Glomerular visceral epithelial cell (primary cell): ENCODE measurements at regions not wholly inside any gene's neighbourhood (a gene's known extent, or its start where the extent isn't known, plus 50 kb on each side); places are given as distances from the start of the nearest gene placed in this dataset.

ENCODE experiments used
- DNase-seq: peaks from one replicate; pipeline ENCODE4 v3.0.0-alpha.2; 2016; ENCODE audit errors: extremely low spot score

DNA sequence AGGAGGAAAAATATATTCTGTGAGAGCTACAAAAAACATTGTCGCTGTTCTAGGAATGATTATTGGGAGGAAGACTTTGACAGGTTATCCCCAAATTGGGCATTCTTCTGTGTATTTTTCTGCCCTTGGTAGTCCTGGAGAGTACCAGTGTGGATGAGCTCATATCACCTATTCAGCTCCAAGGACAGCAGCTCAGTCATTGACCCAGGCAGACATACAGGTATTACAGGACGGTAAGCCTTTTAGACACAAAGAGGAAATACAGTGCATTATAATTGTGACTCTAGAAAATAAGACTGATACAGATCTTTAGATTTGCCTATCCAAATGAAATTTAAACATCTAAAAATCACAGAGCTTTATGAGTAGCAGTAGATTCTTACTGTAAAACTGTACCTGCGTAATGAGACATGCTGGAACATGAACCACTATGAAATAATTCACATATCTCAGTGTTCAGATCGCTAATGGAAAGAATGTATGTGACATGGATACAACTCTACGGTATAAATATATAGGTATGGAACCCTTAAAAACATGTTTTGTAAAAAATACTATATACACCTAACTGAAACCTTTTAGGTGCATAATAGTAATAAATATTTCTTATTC is 56.0 kb downstream of the PLK2 start:
- no peak for DNase-seq

DNA sequence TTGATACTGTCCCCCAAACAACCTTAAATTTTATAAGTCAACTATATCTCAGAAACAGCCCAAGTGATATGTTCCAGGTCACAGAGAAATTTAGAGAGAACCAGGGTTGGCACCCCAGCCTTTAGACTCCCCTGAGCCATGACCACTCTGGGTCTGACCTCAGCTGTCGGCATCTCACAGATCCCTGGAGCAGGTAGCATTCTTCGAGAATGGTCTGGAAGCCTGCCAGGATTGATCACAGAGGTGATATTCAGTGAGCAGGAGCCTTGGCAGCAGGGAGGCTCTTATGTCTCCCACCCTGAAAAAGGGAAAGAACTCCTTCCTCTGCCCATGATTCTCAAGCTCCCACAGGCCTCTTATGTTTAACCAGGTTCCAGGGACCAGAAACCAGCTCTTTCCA is 58.2 kb downstream of the PLK2 start:
- DNase-seq, result no peak

DNA sequence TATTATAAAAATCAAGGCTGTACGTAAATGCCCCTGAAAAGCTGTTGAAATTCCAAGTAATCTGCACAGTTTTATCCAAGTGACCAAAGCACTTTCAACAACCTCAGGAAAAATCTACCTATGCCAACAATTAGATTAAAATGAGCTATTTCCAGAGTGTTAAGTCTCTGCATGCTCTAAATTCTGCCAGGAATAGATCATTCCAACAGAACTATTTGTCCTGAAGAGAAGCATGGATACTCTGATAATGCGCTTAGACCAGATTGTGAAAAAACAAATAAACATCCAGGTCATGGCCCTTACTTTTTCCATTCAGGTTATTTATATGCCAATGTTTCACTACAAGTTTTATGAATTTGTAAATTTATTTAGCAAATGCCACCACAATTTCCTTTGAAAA is 59.1 kb downstream of the PLK2 start:
- DNase-seq, result no peak

DNA sequence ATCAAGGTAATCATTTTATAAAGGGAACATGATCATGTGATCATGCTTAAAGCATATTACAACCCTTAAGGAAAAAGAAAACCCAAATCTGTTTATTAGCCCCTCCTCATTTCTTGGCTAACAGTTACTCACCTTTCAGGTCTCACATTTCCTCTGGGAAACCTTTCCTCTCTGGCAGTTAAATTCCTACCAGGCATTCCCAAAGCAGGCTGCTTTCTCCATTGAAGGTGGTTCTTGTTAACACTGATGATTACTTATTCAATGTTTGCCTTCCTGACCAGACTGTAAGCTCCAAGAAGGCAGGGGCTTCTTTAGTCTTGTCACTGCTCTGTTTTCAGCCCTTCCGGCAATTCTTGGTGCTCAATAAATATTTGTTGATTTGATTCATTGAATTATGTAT is 59.9 kb downstream of the PLK2 start:
- no peak for DNase-seq

DNA sequence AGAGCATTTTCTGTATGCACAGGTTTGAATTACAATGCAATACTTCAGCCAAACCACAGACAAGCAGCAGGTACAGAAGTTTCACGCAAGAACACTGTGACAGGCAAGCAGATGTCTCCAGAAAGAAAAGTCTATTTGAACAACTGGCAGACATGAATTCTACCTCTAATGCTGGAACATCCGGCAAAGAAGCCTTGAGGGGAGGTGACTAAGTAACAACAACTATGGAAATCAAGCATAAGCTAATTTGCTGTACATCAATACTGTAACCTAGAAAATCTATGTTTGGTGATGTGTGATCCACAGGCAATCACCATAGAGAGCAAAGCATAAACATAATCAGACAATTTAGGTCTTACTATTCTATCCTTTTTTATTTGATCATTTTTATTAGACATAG is 65.5 kb downstream of the PLK2 start:
- no peak for DNase-seq

DNA sequence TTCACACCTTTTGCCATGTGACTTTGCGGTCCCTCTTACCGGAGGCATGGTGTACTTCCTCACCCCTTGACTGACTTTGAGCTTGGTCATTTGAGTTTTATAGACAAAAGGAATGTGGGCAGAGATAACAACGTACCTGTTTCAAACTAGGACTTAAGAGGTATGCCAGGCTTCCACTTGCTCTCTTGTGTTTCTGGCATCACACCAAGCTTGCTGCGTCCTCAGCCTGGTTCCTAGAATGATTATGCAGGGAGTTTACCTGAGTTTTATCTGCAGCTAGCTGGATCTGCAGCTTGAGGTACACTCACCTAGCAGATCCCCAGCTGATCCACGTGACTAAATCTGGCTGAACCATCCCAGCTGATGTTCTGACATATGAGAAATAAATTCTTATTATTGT is 66.2 kb downstream of the PLK2 start:
- no peak for DNase-seq

DNA sequence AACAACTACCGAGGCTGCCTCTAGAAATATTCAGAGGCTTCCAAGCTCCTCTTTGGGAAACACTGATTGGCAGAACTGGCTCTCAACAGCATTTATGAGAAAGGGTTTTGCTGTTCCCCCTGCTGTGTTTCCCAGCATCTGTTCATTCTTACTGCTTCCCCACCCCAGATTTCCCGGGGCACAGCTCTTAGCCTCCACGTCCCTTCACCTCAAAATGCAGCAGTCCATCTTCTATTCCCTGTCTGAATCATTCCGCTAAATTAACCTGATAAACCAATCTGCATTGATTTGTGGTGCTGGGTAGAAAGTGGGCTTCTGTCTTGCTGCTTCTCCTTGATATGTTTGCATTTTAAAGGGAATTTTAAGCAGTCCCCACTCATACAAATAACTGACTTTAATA is 67.4 kb downstream of the PLK2 start:
- no peak for DNase-seq

DNA sequence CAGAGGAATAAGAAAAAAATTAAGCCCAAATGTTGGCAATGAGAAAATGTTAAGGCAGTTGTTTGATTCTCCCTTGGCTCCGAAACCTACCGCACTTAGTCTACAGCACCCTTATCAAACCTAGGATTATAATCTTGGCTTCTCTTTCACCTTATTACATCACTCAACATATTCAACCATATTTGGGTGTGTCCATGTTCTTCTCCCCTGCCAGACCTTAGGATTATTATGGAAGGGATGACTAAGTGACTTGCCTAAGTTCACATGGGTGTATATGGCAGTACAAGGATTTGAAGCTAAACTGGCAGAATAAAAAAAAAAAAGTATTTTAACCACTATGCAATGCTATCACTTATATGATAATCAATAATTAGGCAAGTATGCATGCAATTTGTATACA is 76.4 kb downstream of the PLK2 start:
- DNase-seq, result no peak

DNA sequence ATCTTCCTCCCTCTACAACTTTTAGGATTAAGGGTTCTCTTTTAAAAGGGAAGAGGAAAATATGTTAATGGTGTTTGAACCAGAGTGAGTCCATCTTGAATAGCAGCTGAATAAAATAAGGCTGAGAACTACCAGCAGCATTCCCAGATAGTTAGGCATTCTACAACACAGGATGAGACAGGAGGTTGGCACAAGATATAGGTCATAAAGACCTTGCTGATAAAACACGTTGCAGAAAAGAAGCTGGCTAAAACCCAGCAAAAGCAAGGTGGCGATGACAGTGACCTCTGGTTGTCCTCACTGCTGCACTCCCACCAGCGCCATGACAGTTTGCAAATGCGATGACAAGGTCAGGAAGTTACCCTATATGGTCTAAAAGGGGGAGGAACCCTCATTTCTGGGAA is 77.8 kb downstream of the PLK2 start:
- DNase-seq, result no peak

DNA sequence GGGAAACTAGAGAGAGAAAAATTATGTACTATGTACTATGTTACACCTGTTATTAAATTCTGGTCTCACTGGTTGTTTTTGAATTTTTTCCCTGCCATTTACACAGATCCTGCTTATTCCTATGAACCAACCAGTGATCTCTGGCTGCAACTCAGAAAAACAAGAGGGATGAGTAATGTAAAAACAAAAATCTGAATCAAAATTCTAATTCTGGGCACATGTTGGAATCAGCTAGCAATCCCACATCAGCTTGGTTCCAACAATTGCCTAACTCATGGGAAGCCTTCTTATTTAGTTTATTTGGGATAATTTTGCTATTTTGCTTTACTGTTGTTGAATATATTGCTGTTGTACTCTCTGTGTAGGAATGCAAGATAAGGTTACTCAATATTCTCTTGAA is 78.3 kb downstream of the PLK2 start:
- no peak for DNase-seq

DNA sequence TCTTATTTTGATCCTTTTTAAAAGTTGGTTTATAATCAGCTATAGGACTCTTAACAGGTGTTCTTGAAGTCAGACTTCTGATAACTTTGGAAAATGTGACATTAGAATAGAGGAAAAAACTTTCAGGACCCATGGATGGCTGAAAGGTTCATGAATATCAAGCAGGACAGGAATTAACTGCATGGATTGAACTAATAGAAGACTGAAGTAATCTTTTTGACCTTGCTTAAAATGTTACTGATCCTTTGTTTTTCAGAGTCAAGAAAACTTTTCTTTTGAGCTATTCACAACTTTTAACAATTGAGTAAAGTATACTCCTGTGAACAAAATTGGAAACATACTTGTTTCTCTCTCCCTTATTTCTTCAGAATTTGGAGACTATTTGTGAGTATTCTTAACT is 79.2 kb downstream of the PLK2 start:
- no peak for DNase-seq

DNA sequence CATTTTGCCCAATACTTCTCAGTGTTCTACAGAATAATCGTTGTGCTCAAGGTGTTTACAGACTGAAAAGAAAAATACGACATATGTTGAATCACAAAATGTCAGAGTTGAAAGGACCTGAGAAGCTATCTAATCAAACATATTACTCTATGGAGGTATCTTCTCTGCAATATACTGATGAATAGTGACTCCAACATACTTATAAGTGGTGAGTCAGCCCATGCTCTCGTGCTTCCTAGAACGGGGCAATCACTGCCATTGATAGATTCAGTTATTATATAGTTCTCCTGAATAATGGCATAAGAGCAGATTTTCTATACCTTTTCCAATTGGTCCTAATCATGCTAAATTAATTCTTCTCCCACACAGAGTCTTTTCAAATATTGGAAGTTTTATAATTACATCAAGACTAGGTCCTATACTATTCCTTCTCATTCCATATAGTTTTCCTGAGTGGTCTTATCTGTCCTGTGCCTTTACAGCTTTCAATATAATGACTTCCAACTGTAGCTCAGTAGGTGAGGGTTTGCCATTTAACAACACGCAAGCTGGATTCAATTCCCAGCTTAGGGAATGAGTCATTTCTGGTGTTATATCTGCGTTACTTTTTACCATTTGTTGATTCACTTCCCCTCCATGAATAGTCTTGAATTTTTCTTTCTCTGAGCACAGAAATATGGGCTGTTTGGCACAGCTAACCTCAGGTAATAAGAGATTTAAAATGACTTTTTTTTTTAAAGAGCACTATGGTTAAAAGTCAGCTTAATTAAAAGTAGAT is 81.1 kb downstream of the PLK2 start:
- DNase-seq, result no peak

DNA sequence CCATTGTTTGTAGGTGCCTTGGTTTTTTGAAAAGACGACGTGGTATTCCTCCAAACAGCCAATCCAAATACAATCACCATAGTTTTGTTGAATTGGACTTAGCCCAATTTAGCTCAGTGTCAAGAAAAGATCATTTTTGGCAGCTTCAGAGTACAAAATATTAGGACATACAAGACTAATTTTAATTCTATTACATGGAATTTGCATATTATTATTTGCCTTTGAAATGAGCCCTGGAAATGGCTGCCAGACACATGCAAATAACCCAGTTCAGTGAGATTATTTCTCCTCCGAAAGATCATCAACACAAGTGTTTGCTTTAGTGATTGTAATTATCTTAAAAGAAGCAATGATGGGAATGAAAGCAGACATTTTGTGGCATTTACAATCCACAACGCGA is 89.3 kb downstream of the PLK2 start:
- DNase-seq, result no peak

DNA sequence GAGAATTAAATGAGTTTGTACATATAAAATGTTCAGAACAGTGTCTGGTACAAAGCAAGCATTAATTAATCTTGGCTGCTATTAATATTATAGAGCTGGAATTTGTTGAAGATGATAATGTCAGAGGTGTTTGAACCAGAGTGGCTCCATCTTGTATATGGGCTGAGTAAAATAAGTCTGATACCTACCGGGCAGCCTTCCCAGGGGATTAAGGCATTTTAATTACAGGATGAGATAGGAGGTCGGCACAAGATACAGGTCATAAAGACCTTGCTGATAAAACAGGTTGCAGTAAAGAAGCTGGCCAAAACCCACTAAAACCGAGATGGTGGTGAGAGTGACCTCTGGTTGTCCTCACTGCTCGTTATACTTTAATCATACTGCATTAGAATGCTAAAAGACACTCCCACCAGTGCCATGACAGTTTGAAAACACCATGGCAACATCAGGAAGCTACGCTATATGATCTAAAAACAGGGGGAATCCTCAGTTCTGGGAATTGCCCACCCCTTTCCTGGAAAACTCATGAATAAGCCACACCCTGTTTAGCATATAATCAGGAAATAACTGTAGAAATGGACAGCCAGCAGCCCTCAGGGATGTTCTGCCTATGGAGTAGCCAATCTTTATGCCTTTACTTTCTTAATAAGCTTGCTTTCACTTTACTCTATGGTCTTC is 90.2 kb downstream of the PLK2 start:
- no peak for DNase-seq

DNA sequence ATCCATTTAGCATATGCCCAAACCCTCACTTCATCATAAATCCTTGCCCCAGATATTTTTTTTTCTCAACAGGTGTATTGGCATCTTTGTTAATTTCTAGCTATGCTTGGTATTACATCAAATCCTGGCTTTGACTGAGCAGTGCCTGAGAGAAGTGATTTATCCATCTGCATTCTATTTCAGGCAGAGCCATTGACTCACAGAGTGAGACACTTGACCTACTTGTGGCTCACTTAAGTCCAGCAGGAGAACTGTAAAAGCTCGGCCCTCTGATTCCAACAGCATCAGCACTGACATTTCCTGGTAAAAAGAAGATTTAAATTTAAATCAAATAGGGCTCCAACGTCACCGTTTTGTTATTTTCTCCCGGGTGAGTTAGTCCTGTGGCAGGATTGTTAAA is 93.4 kb downstream of the PLK2 start:
- no peak for DNase-seq

DNA sequence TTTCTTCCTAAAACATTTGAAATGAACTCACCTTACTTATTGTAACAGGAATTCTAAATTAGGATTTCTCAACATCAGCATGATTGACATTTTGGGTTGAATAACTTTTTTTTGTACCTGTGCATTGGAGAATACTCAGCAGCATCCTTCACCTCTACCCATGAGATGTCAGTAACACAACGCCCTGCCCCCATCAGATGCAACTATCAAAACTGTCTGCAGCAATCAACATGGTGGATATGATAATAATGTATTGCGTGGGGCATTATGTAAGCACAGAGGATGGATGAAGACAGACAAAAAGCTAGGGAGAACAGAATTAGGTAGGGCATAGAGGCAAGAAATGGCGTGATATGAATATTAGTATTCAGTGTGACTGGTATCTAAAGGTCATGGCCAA is 94.1 kb downstream of the PLK2 start:
- no peak for DNase-seq

DNA sequence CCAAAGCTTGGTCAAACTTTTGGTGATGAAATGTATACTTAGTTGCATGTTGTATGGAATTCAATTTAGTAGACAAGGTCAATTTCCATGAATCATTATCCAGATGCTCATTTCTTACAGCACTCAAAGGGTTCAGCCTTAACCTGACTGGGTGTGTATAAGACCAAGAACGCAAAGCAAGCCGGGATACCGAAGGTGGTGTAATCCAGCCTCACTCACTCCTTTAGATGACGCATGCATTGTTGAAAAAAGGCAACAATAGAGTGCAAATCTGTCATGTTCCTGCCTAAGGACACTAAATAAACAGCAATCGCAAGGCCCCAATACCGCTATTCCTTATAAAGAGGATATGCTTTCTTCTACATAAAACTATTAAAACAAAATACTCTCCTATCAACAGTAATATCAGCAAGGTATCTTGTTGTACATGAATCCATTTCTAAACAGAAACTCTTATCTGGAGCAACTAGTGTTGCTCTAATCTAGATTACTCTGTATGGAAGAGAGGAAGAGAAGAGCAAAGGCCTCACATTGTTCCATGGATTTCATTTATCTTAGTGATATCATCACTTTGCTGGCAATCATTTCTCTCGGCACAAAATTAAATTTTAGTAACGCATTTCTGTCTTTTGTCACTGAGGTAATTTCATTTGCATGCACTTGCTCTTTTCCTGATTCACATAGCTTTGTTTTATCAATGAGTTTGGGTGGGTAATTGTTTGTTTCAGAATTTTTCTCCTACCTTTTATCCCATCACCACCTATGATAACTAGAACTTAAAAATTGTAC is 96.2 kb downstream of the PLK2 start:
- no peak for DNase-seq

DNA sequence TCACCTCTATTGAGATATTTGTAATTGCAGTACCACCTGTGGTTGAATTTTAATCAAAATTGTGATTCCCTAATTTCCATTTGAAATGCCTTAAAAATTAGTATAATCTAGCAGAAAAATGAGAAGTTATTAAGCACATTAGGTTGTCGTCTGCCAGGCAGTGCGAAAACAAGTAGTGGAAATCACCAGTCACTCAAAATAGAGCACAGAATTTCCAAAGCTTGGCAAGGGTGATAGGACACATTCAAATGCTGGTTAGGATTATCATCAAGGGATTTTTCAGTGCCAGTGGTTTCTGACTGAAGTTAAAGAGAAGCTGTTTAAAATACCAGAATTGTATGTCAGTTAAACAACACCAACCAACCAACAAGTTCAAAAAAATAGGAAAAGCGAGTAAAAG is 97.8 kb downstream of the PLK2 start:
- no peak for DNase-seq

DNA sequence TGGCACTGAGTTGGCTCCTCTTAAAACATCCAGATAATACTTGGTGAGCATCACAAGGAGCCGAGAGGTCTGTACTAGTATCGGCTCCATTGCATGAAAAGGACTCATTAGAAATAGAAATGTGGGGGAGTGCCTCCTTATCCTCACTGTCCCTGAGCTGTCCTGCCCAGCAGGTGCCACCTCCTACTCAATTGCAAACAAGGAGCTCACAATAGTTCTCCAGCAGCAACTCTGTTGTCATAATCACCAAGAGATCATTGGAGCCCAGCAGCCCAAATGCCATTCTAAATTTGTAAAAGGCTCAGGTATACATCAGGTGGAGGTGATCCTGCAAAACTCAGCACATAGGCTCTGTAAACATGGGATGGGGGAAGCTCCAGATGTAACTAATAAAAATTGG is 99.1 kb downstream of the PLK2 start:
- DNase-seq, result no peak

DNA sequence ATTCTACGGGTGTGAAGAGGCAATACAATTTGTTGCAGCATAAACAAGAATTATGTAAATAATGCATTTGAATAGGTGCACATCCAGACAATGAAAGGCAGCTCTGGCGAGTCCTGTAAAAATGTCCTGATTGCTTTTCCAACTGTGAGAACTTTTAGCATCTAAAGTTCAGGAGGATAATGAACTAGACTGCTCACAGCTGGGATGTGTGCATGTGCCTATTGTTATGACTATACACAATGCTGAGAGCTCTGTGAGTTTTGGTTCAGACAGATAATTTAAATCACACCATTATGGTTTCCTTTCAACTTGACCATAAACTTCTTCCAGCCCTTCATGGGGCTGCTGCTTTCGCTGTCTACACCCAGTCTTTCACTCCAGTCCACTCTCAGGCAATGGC is 99.9 kb downstream of the PLK2 start:
- no peak for DNase-seq

DNA sequence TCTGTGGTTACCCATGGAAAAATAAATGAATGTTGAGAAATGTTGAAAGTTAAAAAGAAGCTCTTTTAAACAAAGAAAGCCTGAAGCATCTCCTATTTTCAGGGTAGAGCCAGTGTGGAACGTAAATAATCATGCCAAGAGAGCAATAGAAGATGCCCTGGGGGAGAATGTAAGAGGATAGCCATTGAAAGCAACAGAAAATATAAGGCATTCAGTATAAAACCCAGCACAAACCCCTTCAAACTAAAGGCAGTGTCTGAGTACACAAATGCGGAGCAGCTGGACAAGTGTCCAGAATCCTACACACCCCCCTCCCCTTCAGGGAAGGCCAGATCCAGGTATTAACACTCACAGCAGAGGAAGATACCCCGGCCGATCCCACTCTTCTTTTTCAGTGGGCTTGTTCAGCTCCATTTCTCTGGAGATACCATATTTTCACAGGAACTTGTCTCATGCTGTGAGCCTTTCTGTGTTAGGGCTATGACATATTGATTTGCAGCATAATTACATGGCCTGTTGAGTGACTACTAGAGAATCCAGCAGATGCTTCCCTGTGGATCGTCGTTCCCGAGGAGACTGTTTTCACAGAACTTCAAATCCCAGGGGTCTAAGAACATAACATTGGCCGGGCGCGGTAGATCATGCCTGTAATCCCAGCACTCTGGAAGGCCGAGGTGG is 101.2 kb downstream of the PLK2 start:
- DNase-seq, result no peak
